Mesothelial cell of epicardium (in vitro differentiated cells): ENCODE measurements at regions not wholly inside any gene's neighbourhood (a gene's known extent, or its start where the extent isn't known, plus 50 kb on each side); places are given as distances from the start of the nearest gene placed in this dataset.

ENCODE experiments used
- DNase-seq, 2 experiments: peaks; one replicate each; pipeline ENCODE4 v3.0.0; 2021; ENCODE audit warnings: low spot score in 2 of 2; ENCODE audit not compliant: unreplicated experiment in 2 of 2
- H3K27ac Mint-ChIP-seq: 2 replicates; pipeline ENCODE4 v1.8.0; 2021; ENCODE audit warnings: mixed read lengths
- H3K27me3 Mint-ChIP-seq: 2 replicates; pipeline ENCODE4 v1.8.0; 2021; ENCODE audit warnings: low read depth, mixed read lengths
- H3K36me3 Mint-ChIP-seq: 2 replicates; pipeline ENCODE4 v1.8.0; 2021; ENCODE audit warnings: mixed read lengths
- H3K4me1 Mint-ChIP-seq: 2 replicates; pipeline ENCODE4 v1.8.0; 2021; ENCODE audit warnings: mixed read lengths
- H3K4me3 Mint-ChIP-seq: 2 replicates; pipeline ENCODE4 v1.8.0; 2021; ENCODE audit warnings: mild to moderate bottlenecking, moderate library complexity, mixed read lengths
- H3K9me3 Mint-ChIP-seq: 2 replicates; pipeline ENCODE4 v1.8.0; 2021; ENCODE audit warnings: mixed read lengths
- CTCF ChIP-seq: fragments of 200-600 bp; sonication (generic); IDR thresholded peaks from one replicate; pipeline ENCODE4 v1.5.0; 2021; ENCODE audit warnings: antibody characterized with exemption; ENCODE audit not compliant: unreplicated experiment

DNA sequence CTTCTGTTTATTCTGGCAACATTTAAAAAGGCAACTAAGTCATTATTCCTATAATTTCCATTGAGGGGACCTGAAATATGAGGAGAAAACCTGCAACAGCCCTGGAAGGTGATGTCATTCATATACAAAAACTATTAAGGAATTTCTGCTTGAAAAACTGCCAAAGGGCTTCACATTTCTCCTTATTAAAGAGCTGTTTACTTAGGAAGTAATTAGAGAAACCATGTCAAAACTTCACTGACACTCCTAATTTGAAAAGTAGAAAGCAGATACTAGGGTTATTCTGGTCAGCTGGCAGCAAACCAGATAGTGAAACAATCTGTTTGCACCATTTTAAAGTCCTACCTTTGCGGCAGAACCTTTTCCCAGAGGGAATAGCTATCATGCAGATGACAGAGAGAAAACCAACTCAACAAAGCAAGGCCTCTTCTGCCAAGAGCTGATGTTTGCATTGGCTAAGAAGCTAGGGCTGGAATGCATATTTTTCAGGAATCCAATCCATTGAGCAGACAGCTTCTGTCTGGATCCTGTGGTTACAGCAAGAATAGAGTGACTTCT, 592.2 kb upstream of the SYT4 start:
- Mint-ChIP-seq H3K27ac (peak overlapping the region; percentile 89), H3K9me3 (peaks cover 7% of the 10 kb centered on the region), H3K36me3 (peaks cover 1% of the 10 kb centered on the region), H3K4me1 (peaks cover 35% of the 10 kb centered on the region), H3K27me3 (no peaks in the 10 kb centered on the region), H3K4me3 (no peak overlapping the region)
- no peak for TF ChIP-seq CTCF
- DNase-seq = no peak

GRCh38 chr18:43870626-43871025, 593.3 kb upstream of the SYT4 start:
- peaks cover 42% of the 10 kb centered on the region for H3K4me1 Mint-ChIP-seq
- peak overlapping the region; percentile 64 for H3K27ac Mint-ChIP-seq
- H3K36me3 Mint-ChIP-seq = peaks cover 1% of the 10 kb centered on the region
- H3K4me3 Mint-ChIP-seq = no peak overlapping the region
- H3K9me3 Mint-ChIP-seq = peaks cover under 1% of the 10 kb centered on the region
- DNase-seq = no peak
- TF ChIP-seq CTCF = no peak
- no peaks in the 10 kb centered on the region for H3K27me3 Mint-ChIP-seq

- DNase-seq = no peak
- H3K27ac Mint-ChIP-seq = peak overlapping the region; percentile 75
- H3K4me3 Mint-ChIP-seq = no peak overlapping the region
- peaks cover 49% of the 10 kb centered on the region for H3K4me1 Mint-ChIP-seq
- TF ChIP-seq CTCF = no peak
- H3K27me3 Mint-ChIP-seq = no peaks in the 10 kb centered on the region
- no peaks in the 10 kb centered on the region for H3K9me3 Mint-ChIP-seq
- peaks cover 1% of the 10 kb centered on the region for H3K36me3 Mint-ChIP-seq
Observed at GRCh38 chr18:43875511-43875910, 598.2 kb upstream of the SYT4 start.

GRCh38 chr18:43876286-43876685, 599.0 kb upstream of the SYT4 start:
- Mint-ChIP-seq H3K36me3 (no peaks in the 10 kb centered on the region), H3K4me1 (peaks cover 47% of the 10 kb centered on the region), H3K4me3 (no peak overlapping the region), H3K27ac (peak overlapping the region; percentile 90), H3K27me3 (no peaks in the 10 kb centered on the region), H3K9me3 (no peaks in the 10 kb centered on the region)
- TF ChIP-seq CTCF = no peak
- no peak for DNase-seq

- no peaks in the 10 kb centered on the region for H3K36me3 Mint-ChIP-seq
- peak overlapping the region; percentile 90 for H3K27ac Mint-ChIP-seq
- DNase-seq = no peak
- H3K4me3 Mint-ChIP-seq = no peak overlapping the region
- no peaks in the 10 kb centered on the region for H3K27me3 Mint-ChIP-seq
- H3K9me3 Mint-ChIP-seq = no peaks in the 10 kb centered on the region
- TF ChIP-seq CTCF = no peak
- H3K4me1 Mint-ChIP-seq = peaks cover 52% of the 10 kb centered on the region
Observed at GRCh38 chr18:43876748-43877147, 599.5 kb upstream of the SYT4 start.
